ENCODE measurements at regions not wholly inside any gene's neighbourhood (a gene's known extent, or its start where the extent isn't known, plus 50 kb on each side); places are given as distances from the start of the nearest gene placed in this dataset.

GRCh38 chr10:33828592-33828991 lies 494.1 kb upstream of the NRP1 start:
- Histone ChIP-seq H3K4me3 (no peak overlapping the region), H3K4me1 (replicated peaks in 1 of 2) (peaks cover 9 to 19% of the 10 kb centered on the region in 2 donors), H3K27ac (no peak overlapping the region)
- in situ Hi-C loops (cut with MboI; ENCODE audit: low pct_unique_long_range_greater_than_20kb in 2 of 9, low sequenced_read_pairs in 9 of 9, unreplicated experiment in 9 of 9), result no loop called here
- peak in 6 of 8 experiments; percentile 45 to 98 (median 64) for ATAC-seq (replicated peaks in 6 of 8)
- WGBS, 10 experiments, result 14 to 92% (median 72%) methylated on average over 1 to 4 of the region's 4 CpGs; no CpG with 5 or more reads in 2 of the 10 experiments

- in situ Hi-C loops (cut with MboI; ENCODE audit: low pct_unique_long_range_greater_than_20kb in 2 of 9, low sequenced_read_pairs in 9 of 9, unreplicated experiment in 9 of 9), result no loop called here
- no peak for ATAC-seq (replicated peaks in 6 of 8)
- Histone ChIP-seq H3K4me1 (replicated peaks in 1 of 2) (peaks cover 0 to 7% of the 10 kb centered on the region in 2 donors), H3K4me3 (no peak overlapping the region), H3K27ac (no peak overlapping the region)
- 60 to 100% (median 100%) methylated on average over 1 of the region's 1 CpG; no CpG with 5 or more reads in 1 of the 10 experiments for WGBS, 10 experiments
These were observed 491.7 kb upstream of the NRP1 start for GRCh38 chr10:33826186-33826585.

GRCh38 chr10:33822774-33823173 lies 488.3 kb upstream of the NRP1 start:
- Histone ChIP-seq H3K4me1 (replicated peaks in 1 of 2) (peaks cover 7 to 12% of the 10 kb centered on the region in 2 donors), H3K27ac (no peak overlapping the region), H3K4me3 (no peak overlapping the region)
- 80 to 100% (median 89%) methylated on average over 1 to 3 of the region's 3 CpGs; no CpG with 5 or more reads in 2 of the 10 experiments for WGBS, 10 experiments
- in situ Hi-C loops (cut with MboI; ENCODE audit: low pct_unique_long_range_greater_than_20kb in 2 of 9, low sequenced_read_pairs in 9 of 9, unreplicated experiment in 9 of 9), result no loop called here
- no peak for ATAC-seq (replicated peaks in 6 of 8)

GRCh38 chr10:33820531-33820930 lies 486.1 kb upstream of the NRP1 start:
- in situ Hi-C loops (cut with MboI; ENCODE audit: low pct_unique_long_range_greater_than_20kb in 2 of 9, low sequenced_read_pairs in 9 of 9, unreplicated experiment in 9 of 9), result no loop called here
- Histone ChIP-seq H3K27ac (no peak overlapping the region), H3K4me3 (no peak overlapping the region), H3K4me1 (replicated peaks in 1 of 2) (peaks cover 7 to 13% of the 10 kb centered on the region in 2 donors)
- no peak for ATAC-seq (replicated peaks in 6 of 8)
- WGBS, 10 experiments, result 50 to 100% (median 83%) methylated on average over 1 to 4 of the region's 4 CpGs

- ATAC-seq (replicated peaks in 6 of 8), result no peak
- H3K4me1 ChIP-seq (replicated peaks in 1 of 2), result peaks cover 4 to 13% of the 10 kb centered on the region in 2 donors
- H3K4me3 ChIP-seq, result no peak overlapping the region
- H3K27ac ChIP-seq, result no peak overlapping the region
- in situ Hi-C loops (cut with MboI; ENCODE audit: low pct_unique_long_range_greater_than_20kb in 2 of 9, low sequenced_read_pairs in 9 of 9, unreplicated experiment in 9 of 9), result no loop called here
- 0 to 60% (median 25%) methylated on average over 1 of the region's 1 CpG; no CpG with 5 or more reads in 1 of the 10 experiments for WGBS, 10 experiments
These were observed 484.7 kb upstream of the NRP1 start for GRCh38 chr10:33819206-33819605.

- 58 to 93% (median 79%) methylated on average over 1 to 2 of the region's 2 CpGs; no CpG with 5 or more reads in 3 of the 10 experiments for WGBS, 10 experiments
- in situ Hi-C loops (cut with MboI; ENCODE audit: low pct_unique_long_range_greater_than_20kb in 2 of 9, low sequenced_read_pairs in 9 of 9, unreplicated experiment in 9 of 9), result no loop called here
- ATAC-seq (replicated peaks in 6 of 8), result no peak
These were observed 483.9 kb upstream of the NRP1 start for GRCh38 chr10:33818343-33818742.

GRCh38 chr10:33817605-33818004 lies 483.1 kb upstream of the NRP1 start:
- WGBS, 10 experiments, result 86 to 100% (median 92%) methylated on average over 1 to 3 of the region's 3 CpGs; no CpG with 5 or more reads in 2 of the 10 experiments
- Histone ChIP-seq H3K4me3 (no peak overlapping the region), H3K4me1 (replicated peaks in 1 of 2) (peaks cover 4 to 13% of the 10 kb centered on the region in 2 donors), H3K27ac (no peak overlapping the region)
- no peak for ATAC-seq (replicated peaks in 6 of 8)
- in situ Hi-C loops (cut with MboI; ENCODE audit: low pct_unique_long_range_greater_than_20kb in 2 of 9, low sequenced_read_pairs in 9 of 9, unreplicated experiment in 9 of 9), result no loop called here

More at GRCh38 chr10:33818343-33818742, 483.9 kb upstream of the NRP1 start:
- H3K27ac ChIP-seq, result no peak overlapping the region
- no peak overlapping the region for H3K4me3 ChIP-seq
- peaks cover 4 to 13% of the 10 kb centered on the region in 2 donors for H3K4me1 ChIP-seq (replicated peaks in 1 of 2)

- in situ Hi-C loops (cut with MboI; ENCODE audit: low pct_unique_long_range_greater_than_20kb in 2 of 9, low sequenced_read_pairs in 9 of 9, unreplicated experiment in 9 of 9), result no loop called here
- Histone ChIP-seq H3K27ac (no peak overlapping the region), H3K4me3 (no peak overlapping the region), H3K4me1 (replicated peaks in 1 of 2) (peaks cover 4 to 11% of the 10 kb centered on the region in 2 donors)
- no peak for ATAC-seq (replicated peaks in 6 of 8)
- WGBS, 10 experiments, result 73 to 100% (median 93%) methylated on average over 2 to 4 of the region's 4 CpGs; no CpG with 5 or more reads in 2 of the 10 experiments
These were observed 481.3 kb upstream of the NRP1 start for GRCh38 chr10:33815776-33816175.

GRCh38 chr10:33813871-33814270 lies 479.4 kb upstream of the NRP1 start:
- Histone ChIP-seq H3K27ac (no peak overlapping the region), H3K4me1 (replicated peaks in 1 of 2) (peaks cover 0 to 8% of the 10 kb centered on the region in 2 donors), H3K4me3 (no peak overlapping the region)
- in situ Hi-C loops (cut with MboI; ENCODE audit: low pct_unique_long_range_greater_than_20kb in 2 of 9, low sequenced_read_pairs in 9 of 9, unreplicated experiment in 9 of 9), result no loop called here
- no peak for ATAC-seq (replicated peaks in 6 of 8)
- whole genome bisulfite sequencing, 10 experiments, result 7 to 100% (median 73%) methylated on average over 1 to 3 of the region's 3 CpGs

GRCh38 chr10:33813415-33813814 lies 478.9 kb upstream of the NRP1 start:
- 80 to 100% (median 92%) methylated on average over 1 to 2 of the region's 2 CpGs; no CpG with 5 or more reads in 6 of the 10 experiments for WGBS, 10 experiments
- Histone ChIP-seq H3K4me1 (replicated peaks in 1 of 2) (peaks cover 3 to 8% of the 10 kb centered on the region in 2 donors), H3K27ac (no peak overlapping the region), H3K4me3 (no peak overlapping the region)
- in situ Hi-C loops (cut with MboI; ENCODE audit: low pct_unique_long_range_greater_than_20kb in 2 of 9, low sequenced_read_pairs in 9 of 9, unreplicated experiment in 9 of 9), result no loop called here
- ATAC-seq (replicated peaks in 6 of 8), result no peak

- no peak overlapping the region for H3K4me3 ChIP-seq
- H3K4me1 ChIP-seq (replicated peaks in 1 of 2), result peaks cover 8 to 11% of the 10 kb centered on the region in 2 donors
- no peak for ATAC-seq (replicated peaks in 6 of 8)
- in situ Hi-C loops (cut with MboI; ENCODE audit: low pct_unique_long_range_greater_than_20kb in 2 of 9, low sequenced_read_pairs in 9 of 9, unreplicated experiment in 9 of 9), result no loop called here
- no peak overlapping the region for H3K27ac ChIP-seq
- 92 to 100% (median 100%) methylated on average over 1 to 2 of the region's 2 CpGs; no CpG with 5 or more reads in 7 of the 10 experiments for WGBS, 10 experiments
These were observed 478.1 kb upstream of the NRP1 start for GRCh38 chr10:33812586-33812985.

- 57 to 100% (median 80%) methylated on average over 1 to 2 of the region's 3 CpGs; no CpG with 5 or more reads in 5 of the 10 experiments for WGBS, 10 experiments
- Histone ChIP-seq H3K4me1 (replicated peaks in 1 of 2) (peaks cover 18 to 22% of the 10 kb centered on the region in 2 donors), H3K27ac (no peak overlapping the region), H3K4me3 (no peak overlapping the region)
- no peak for ATAC-seq (replicated peaks in 6 of 8)
- in situ Hi-C loops (cut with MboI; ENCODE audit: low pct_unique_long_range_greater_than_20kb in 2 of 9, low sequenced_read_pairs in 9 of 9, unreplicated experiment in 9 of 9), result no loop called here
These were observed 476.5 kb upstream of the NRP1 start for GRCh38 chr10:33810986-33811385.

- peaks cover 18 to 22% of the 10 kb centered on the region in 2 donors for H3K4me1 ChIP-seq (replicated peaks in 1 of 2)
- ATAC-seq (replicated peaks in 6 of 8), result no peak
- in situ Hi-C loops (cut with MboI; ENCODE audit: low pct_unique_long_range_greater_than_20kb in 2 of 9, low sequenced_read_pairs in 9 of 9, unreplicated experiment in 9 of 9), result no loop called here
These were observed 475.3 kb upstream of the NRP1 start for GRCh38 chr10:33809732-33810131.

GRCh38 chr10:33808475-33808874 lies 474.0 kb upstream of the NRP1 start:
- in situ Hi-C loops (cut with MboI; ENCODE audit: low pct_unique_long_range_greater_than_20kb in 2 of 9, low sequenced_read_pairs in 9 of 9, unreplicated experiment in 9 of 9), result no loop called here
- peaks cover 18 to 22% of the 10 kb centered on the region in 2 donors for H3K4me1 ChIP-seq (replicated peaks in 1 of 2)
- peak in 4 of 8 experiments; percentile 24 to 68 (median 44) for ATAC-seq (replicated peaks in 6 of 8)
- no peak overlapping the region for H3K4me3 ChIP-seq
- WGBS, 10 experiments, result 59 to 100% (median 90%) methylated on average over 2 to 8 of the region's 9 CpGs; no CpG with 5 or more reads in 3 of the 10 experiments
- no peak overlapping the region for H3K27ac ChIP-seq

More at GRCh38 chr10:33809732-33810131, 475.3 kb upstream of the NRP1 start:
- H3K4me3 ChIP-seq, result no peak overlapping the region
- 87 to 100% (median 96%) methylated on average over 1 to 3 of the region's 3 CpGs; no CpG with 5 or more reads in 4 of the 10 experiments for WGBS, 10 experiments
- H3K27ac ChIP-seq, result no peak overlapping the region
